HG03571 (cell line): ENCODE measurements at regions not wholly inside any gene's neighbourhood (a gene's known extent, or its start where the extent isn't known, plus 50 kb on each side); places are given as distances from the start of the nearest gene placed in this dataset.

ENCODE experiments used
- ATAC-seq: cut with Tn5 transposase; IDR thresholded peaks from one replicate; pipeline ENCODE4 v1.9.1; 2021; ENCODE audit not compliant: unreplicated experiment

GRCh38 chr20:24277196-24277595 is 192.2 kb upstream of the SYNDIG1 start:
- ATAC-seq, result no peak

GRCh38 chr20:24275946-24276705 is 193.3 kb upstream of the SYNDIG1 start:
- ATAC-seq, result no peak

GRCh38 chr20:24273251-24273650 is 196.2 kb upstream of the SYNDIG1 start:
- no peak for ATAC-seq

- no peak for ATAC-seq
Measured at GRCh38 chr20:24261351-24261750, 208.1 kb upstream of the SYNDIG1 start.

- ATAC-seq, result no peak
Measured at GRCh38 chr20:24257171-24257570, 212.3 kb upstream of the SYNDIG1 start.

GRCh38 chr20:24256307-24256706 is 213.1 kb upstream of the SYNDIG1 start:
- ATAC-seq, result no peak

GRCh38 chr20:24254480-24254879 is 214.9 kb upstream of the SYNDIG1 start:
- no peak for ATAC-seq

GRCh38 chr20:24253321-24253720 is 216.1 kb upstream of the SYNDIG1 start:
- ATAC-seq, result no peak

GRCh38 chr20:24245094-24245493 is 224.3 kb upstream of the SYNDIG1 start:
- no peak for ATAC-seq

GRCh38 chr20:24242763-24243162 is 226.7 kb upstream of the SYNDIG1 start:
- ATAC-seq, result no peak

GRCh38 chr20:24241466-24241865 is 228.0 kb upstream of the SYNDIG1 start:
- no peak for ATAC-seq

- ATAC-seq, result no peak
Measured at GRCh38 chr20:24236963-24237362, 232.5 kb upstream of the SYNDIG1 start.

GRCh38 chr20:24236201-24236600 is 233.2 kb upstream of the SYNDIG1 start:
- ATAC-seq, result no peak

GRCh38 chr20:24235296-24236175 is 233.9 kb upstream of the SYNDIG1 start:
- no peak for ATAC-seq

- ATAC-seq, result no peak
Measured at GRCh38 chr20:24227600-24227999, 239.0 kb upstream of the GGTLC1 start.

- ATAC-seq, result no peak
Measured at GRCh38 chr20:24212494-24212893, 223.9 kb upstream of the GGTLC1 start.

- ATAC-seq, result no peak
Measured at GRCh38 chr20:24211972-24212371, 223.4 kb upstream of the GGTLC1 start.

- no peak for ATAC-seq
Measured at GRCh38 chr20:24210356-24210755, 221.8 kb upstream of the GGTLC1 start.

- no peak for ATAC-seq
Measured at GRCh38 chr20:24208652-24209051, 220.1 kb upstream of the GGTLC1 start.

- ATAC-seq, result no peak
Measured at GRCh38 chr20:24207803-24208300, 219.3 kb upstream of the GGTLC1 start.

- no peak for ATAC-seq
Measured at GRCh38 chr20:24206995-24207394, 218.4 kb upstream of the GGTLC1 start.
